MM.1S (cell line): ENCODE measurements at regions not wholly inside any gene's neighbourhood (a gene's known extent, or its start where the extent isn't known, plus 50 kb on each side); places are given as distances from the start of the nearest gene placed in this dataset.

ENCODE experiments used
- DNase-seq: peaks from one replicate; pipeline ENCODE4 v3.0.0-alpha.2; 2015
- H2AFZ ChIP-seq: fragments of 300-600 bp; sonication (generic); 2 replicates; pipeline ENCODE4 v1.6.0; 2016; ENCODE audit warnings: antibody characterized with exemption, low read length
- H3F3A ChIP-seq: fragments of 300-600 bp; sonication (generic); 2 replicates; pipeline ENCODE4 v1.6.1; 2016; ENCODE audit warnings: mild to moderate bottlenecking, antibody characterized with exemption, low read length, moderate library complexity, mixed read lengths; ENCODE audit not compliant: insufficient read depth
- H3K27ac ChIP-seq: fragments of 300-600 bp; sonication (generic); 2 replicates; pipeline ENCODE4 v1.5.1; 2016; ENCODE audit warnings: mild to moderate bottlenecking, low read length
- H3K27me3 ChIP-seq: fragments of 300-600 bp; sonication (generic); replicated peaks from 2 replicates; pipeline ENCODE4 v1.6.0; 2016; ENCODE audit warnings: low read length; ENCODE audit not compliant: insufficient read depth
- H3K36me3 ChIP-seq: fragments of 300-600 bp; sonication (generic); replicated peaks from 2 replicates; pipeline ENCODE4 v1.6.1; 2016; ENCODE audit warnings: mild to moderate bottlenecking, low read length, mixed read lengths; ENCODE audit not compliant: insufficient read depth
- H3K4me1 ChIP-seq: fragments of 300-600 bp; sonication (generic); 2 replicates; pipeline ENCODE4 v1.6.1; 2016; ENCODE audit warnings: low read length, mixed read lengths
- H3K4me2 ChIP-seq: fragments of 300-600 bp; sonication (generic); 2 replicates; pipeline ENCODE4 v1.6.0; 2016; ENCODE audit warnings: low read depth, low read length
- H3K4me3 ChIP-seq: fragments of 300-600 bp; sonication (generic); 2 replicates; pipeline ENCODE4 v1.5.1; 2016; ENCODE audit warnings: low read length, mixed read lengths
- H3K79me2 ChIP-seq: fragments of 300-600 bp; sonication (generic); 2 replicates; pipeline ENCODE4 v1.6.1; 2016; ENCODE audit warnings: mixed run types, low read length, mixed read lengths
- H3K9ac ChIP-seq: fragments of 300-600 bp; sonication (generic); 2 replicates; pipeline ENCODE4 v1.6.1; 2016; ENCODE audit warnings: low read length, mixed read lengths
- H3K9me2 ChIP-seq: fragments of 300-600 bp; sonication (generic); replicated peaks from 2 replicates; pipeline ENCODE4 v1.6.1; 2016; ENCODE audit warnings: mild to moderate bottlenecking, low read length, mixed read lengths; ENCODE audit not compliant: insufficient read depth
- H3K9me3 ChIP-seq: fragments of 300-600 bp; sonication (generic); replicated peaks from 2 replicates; pipeline ENCODE4 v1.6.1; 2016; ENCODE audit warnings: mild to moderate bottlenecking, low read length, mixed read lengths; ENCODE audit not compliant: insufficient read depth
- H4K20me1 ChIP-seq: fragments of 300-600 bp; sonication (generic); 2 replicates; pipeline ENCODE4 v1.6.1; 2016; ENCODE audit warnings: mild to moderate bottlenecking, low read length, moderate library complexity, mixed read lengths; ENCODE audit not compliant: insufficient read depth
- EZH2 ChIP-seq: fragments of 300-600 bp; sonication (generic); optimal IDR thresholded peaks from 2 replicates; pipeline ENCODE3; 2017; ENCODE audit warnings: low read depth, mild to moderate bottlenecking, antibody characterized with exemption, low read length, mixed read lengths
- EZH2phosphoT487 ChIP-seq: fragments of 300-600 bp; sonication (generic); IDR thresholded peaks from 2 replicates; pipeline ENCODE4 v1.6.1; 2018; ENCODE audit warnings: antibody characterized with exemption, low read length
- TF ChIP-seq, protein P1 (sequence below): fragments of 300-600 bp; sonication (generic); IDR thresholded peaks from 2 replicates; pipeline ENCODE4 v1.5.1; 2016; ENCODE audit warnings: antibody characterized with exemption, low read length, mixed read lengths

GRCh38 chr11:33608386-33608785 is 92.2 kb downstream of the C11orf91 start:
- DNase-seq: no peak
- H3F3A ChIP-seq: no peaks in the 10 kb centered on the region
- no peak overlapping the region for H3K4me3 ChIP-seq
- no peak overlapping the region for H3K4me2 ChIP-seq
- no peaks in the 10 kb centered on the region for H3K9me2 ChIP-seq
- no peaks in the 10 kb centered on the region for H3K79me2 ChIP-seq
- H3K36me3 ChIP-seq: no peaks in the 10 kb centered on the region
- no peaks in the 10 kb centered on the region for H4K20me1 ChIP-seq
- TF ChIP-seq EZH2phosphoT487 (no peak), EZH2 (no peak)
- TF ChIP-seq, protein P1, sequence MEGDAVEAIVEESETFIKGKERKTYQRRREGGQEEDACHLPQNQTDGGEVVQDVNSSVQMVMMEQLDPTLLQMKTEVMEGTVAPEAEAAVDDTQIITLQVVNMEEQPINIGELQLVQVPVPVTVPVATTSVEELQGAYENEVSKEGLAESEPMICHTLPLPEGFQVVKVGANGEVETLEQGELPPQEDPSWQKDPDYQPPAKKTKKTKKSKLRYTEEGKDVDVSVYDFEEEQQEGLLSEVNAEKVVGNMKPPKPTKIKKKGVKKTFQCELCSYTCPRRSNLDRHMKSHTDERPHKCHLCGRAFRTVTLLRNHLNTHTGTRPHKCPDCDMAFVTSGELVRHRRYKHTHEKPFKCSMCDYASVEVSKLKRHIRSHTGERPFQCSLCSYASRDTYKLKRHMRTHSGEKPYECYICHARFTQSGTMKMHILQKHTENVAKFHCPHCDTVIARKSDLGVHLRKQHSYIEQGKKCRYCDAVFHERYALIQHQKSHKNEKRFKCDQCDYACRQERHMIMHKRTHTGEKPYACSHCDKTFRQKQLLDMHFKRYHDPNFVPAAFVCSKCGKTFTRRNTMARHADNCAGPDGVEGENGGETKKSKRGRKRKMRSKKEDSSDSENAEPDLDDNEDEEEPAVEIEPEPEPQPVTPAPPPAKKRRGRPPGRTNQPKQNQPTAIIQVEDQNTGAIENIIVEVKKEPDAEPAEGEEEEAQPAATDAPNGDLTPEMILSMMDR: no peak
- no peak overlapping the region for H2AFZ ChIP-seq
- H3K27me3 ChIP-seq: no peaks in the 10 kb centered on the region
- no peak overlapping the region for H3K9ac ChIP-seq
- H3K27ac ChIP-seq: no peak overlapping the region
- H3K4me1 ChIP-seq: no peaks in the 10 kb centered on the region
- no peaks in the 10 kb centered on the region for H3K9me3 ChIP-seq

- H3K27ac ChIP-seq: no peak overlapping the region
- DNase-seq: no peak
- H3K9me3 ChIP-seq: no peaks in the 10 kb centered on the region
- no peaks in the 10 kb centered on the region for H4K20me1 ChIP-seq
- no peak overlapping the region for H3K9ac ChIP-seq
- no peak overlapping the region for H3K4me2 ChIP-seq
- TF ChIP-seq, protein P1: no peak
- no peak for TF ChIP-seq EZH2phosphoT487
- TF ChIP-seq EZH2: no peak
- H3K27me3 ChIP-seq: no peaks in the 10 kb centered on the region
- no peaks in the 10 kb centered on the region for H3F3A ChIP-seq
- H3K4me3 ChIP-seq: no peak overlapping the region
- no peaks in the 10 kb centered on the region for H3K36me3 ChIP-seq
- no peak overlapping the region for H2AFZ ChIP-seq
- no peaks in the 10 kb centered on the region for H3K79me2 ChIP-seq
- no peaks in the 10 kb centered on the region for H3K4me1 ChIP-seq
- no peaks in the 10 kb centered on the region for H3K9me2 ChIP-seq
Observed at GRCh38 chr11:33606762-33607161, 93.9 kb downstream of the C11orf91 start.

- Histone ChIP-seq H3K9me2 (no peaks in the 10 kb centered on the region), H3K4me1 (no peaks in the 10 kb centered on the region), H3K27ac (no peak overlapping the region), H3K4me3 (no peak overlapping the region), H3K36me3 (no peaks in the 10 kb centered on the region), H4K20me1 (no peaks in the 10 kb centered on the region), H3K27me3 (no peaks in the 10 kb centered on the region), H3K9me3 (no peaks in the 10 kb centered on the region), H3F3A (no peaks in the 10 kb centered on the region), H3K9ac (no peak overlapping the region), H3K4me2 (no peak overlapping the region), H3K79me2 (no peaks in the 10 kb centered on the region), H2AFZ (no peak overlapping the region)
- no peak for TF ChIP-seq EZH2
- TF ChIP-seq, protein P1: no peak
- TF ChIP-seq EZH2phosphoT487: no peak
- no peak for DNase-seq
Observed at GRCh38 chr11:33605703-33606102, 94.9 kb downstream of the C11orf91 start.
